K562 (cell line): ENCODE measurements at regions not wholly inside any gene's neighbourhood (a gene's known extent, or its start where the extent isn't known, plus 50 kb on each side); places are given as distances from the start of the nearest gene placed in this dataset.

Experiments used
- ATAC-seq: fragments of 200-7000 bp; cut with Tn5 transposase; 3 replicates; pipeline ENCODE4 v1.9.1; 2020; ENCODE audit warnings: moderate library complexity
- BruUV-seq: library from RNA; stranded (reverse); fragments of 400-500 nt; replicated peaks from 2 replicates; lab custom pipeline; 2021; lab: Mats Ljungman, UMichigan
- CTCF ChIA-PET: fragments of 300-600 bp; formaldehyde crosslinking; extraction: SDS; loops from one replicate; lab custom pipeline; 2021; ENCODE audit warnings: low intra/inter-chr PET ratio; lab: Yijun Ruan, JAX
- POLR2A ChIA-PET: fragments of 300-600, 350-650 bp; sonication (Branson Sonifier 250); formaldehyde crosslinking; extraction: SDS; loops from one replicate; lab custom pipeline; 2021; ENCODE audit warnings: antibody characterized with exemption, inconsistent platforms; lab: Yijun Ruan, JAX
- DNase-seq, 4 experiments: peaks; one replicate each; pipeline versions ENCODE4 v3.0.0 to v3.0.0-alpha.2; 2011 to 2018; ENCODE audit warnings: low spot score in 3 of 4, mixed read lengths in 3 of 4; ENCODE audit errors: extremely low read depth in 1 of 4
- FAIRE-seq: peaks from 2 replicates; lab custom pipeline; 2011; peaks lifted over from hg19 to GRCh38; lab: Jason Lieb, UNC
- H2AFZ ChIP-seq: 2 replicates; pipeline ENCODE4 v1.6.0; 2011; ENCODE audit warnings: low read depth, low read length, control low read depth, inconsistent platforms
- H3K27ac ChIP-seq: fragments of 200-600 bp; 3 replicates; pipeline ENCODE4 v1.8.0; 2011; ENCODE audit warnings: low read depth, mild to moderate bottlenecking, control low read depth, inconsistent platforms, low read length, moderate library complexity, mixed read lengths; ENCODE audit errors: extremely low read depth
- H3K27me3 ChIP-seq, 2 experiments: fragments of 300-600 bp in 1 of 2; 2 replicates in 1 of 2; 3 replicates in 1 of 2; pipeline versions ENCODE4 v1.6.0 to v1.8.0; 2011; ENCODE audit warnings: inconsistent platforms in 2 of 2, low read length in 2 of 2, mild to moderate bottlenecking in 1 of 2, mixed read lengths in 1 of 2, moderate library complexity in 1 of 2; ENCODE audit not compliant: control insufficient read depth in 2 of 2, insufficient read depth in 2 of 2
- H3K36me3 ChIP-seq: fragments of 300-600 bp; 3 replicates; pipeline ENCODE4 v1.8.0; 2011; ENCODE audit warnings: mild to moderate bottlenecking, low read length, inconsistent platforms; ENCODE audit not compliant: control insufficient read depth, insufficient read depth
- H3K4me1 ChIP-seq, 2 experiments: fragments of 200-600 bp in 1 of 2; replicated peaks in 1 of 2; 2 replicates in 1 of 2; 3 replicates in 1 of 2; pipeline versions ENCODE4 v1.5.1 to v1.8.0; 2011; ENCODE audit warnings: inconsistent platforms in 2 of 2, low read length in 2 of 2, mild to moderate bottlenecking in 1 of 2, mixed read lengths in 1 of 2, moderate library complexity in 1 of 2; ENCODE audit not compliant: control insufficient read depth in 2 of 2, insufficient read depth in 2 of 2
- H3K4me2 ChIP-seq: 2 replicates; pipeline ENCODE4 v1.6.1; 2011; ENCODE audit warnings: low read length, control low read depth, inconsistent platforms, mixed read lengths; ENCODE audit not compliant: insufficient read depth
- H3K4me3 ChIP-seq: fragments of 200-600 bp; sonication (generic), shearing (Covaris generic); 2 replicates; pipeline ENCODE4 v1.5.1; 2016; ENCODE audit warnings: control low read depth, inconsistent platforms
- H3K79me2 ChIP-seq: fragments of 200-600 bp; 3 replicates; pipeline ENCODE4 v1.8.0; 2011; ENCODE audit warnings: low read length, inconsistent platforms; ENCODE audit not compliant: control insufficient read depth, insufficient read depth
- H3K9ac ChIP-seq, 2 experiments: 2 replicates each; pipeline versions ENCODE4 v1.6.0 to v1.6.1; 2011; ENCODE audit warnings: low read depth in 2 of 2, low read length in 2 of 2, control low read depth in 1 of 2, inconsistent platforms in 1 of 2, mild to moderate bottlenecking in 1 of 2, mixed read lengths in 1 of 2; ENCODE audit not compliant: insufficient read depth in 1 of 2
- H3K9me1 ChIP-seq: one replicate; pipeline ENCODE4 v1.6.0; 2011; ENCODE audit warnings: inconsistent platforms, mild to moderate bottlenecking, low read length, moderate library complexity; ENCODE audit not compliant: control insufficient read depth, insufficient read depth
- H3K9me3 ChIP-seq: replicated peaks from 2 replicates; pipeline ENCODE4 v1.5.1; 2011; ENCODE audit warnings: low read depth, low read length, inconsistent platforms; ENCODE audit not compliant: control insufficient read depth, insufficient read depth
- H4K20me1 ChIP-seq: replicated peaks from 2 replicates; pipeline ENCODE4 v1.6.1; 2011; ENCODE audit warnings: low read length, inconsistent platforms, mixed read lengths; ENCODE audit not compliant: control insufficient read depth, insufficient read depth
- ETS2 ChIP-seq: IDR thresholded peaks from 2 replicates; pipeline ENCODE4 v1.6.1; 2016; ENCODE audit warnings: borderline replicate concordance, missing genetic modification characterization, mild to moderate bottlenecking, moderate library complexity, missing compliant biosample characterization; ENCODE audit not compliant: poor library complexity, severe bottlenecking
- GTF2B ChIP-seq: IDR thresholded peaks from 2 replicates; pipeline ENCODE4 v1.6.1; 2011; ENCODE audit not compliant: insufficient read length; ENCODE audit errors: extremely low read depth
- HMG20B ChIP-seq: fragments of 250-450 bp; sonication (Bioruptor Pico); IDR thresholded peaks from 2 replicates; pipeline ENCODE4 v1.5.0; 2021; ENCODE audit warnings: mild to moderate bottlenecking
- NFE2L1 ChIP-seq: fragments of 450-650 bp; IDR thresholded peaks from 2 replicates; pipeline ENCODE4 v1.6.1; 2016; ENCODE audit warnings: missing genetic modification characterization, low read depth, mild to moderate bottlenecking, missing compliant biosample characterization, moderate library complexity, borderline replicate concordance
- POLR2B ChIP-seq: fragments of 450-650 bp; IDR thresholded peaks from 2 replicates; pipeline ENCODE4 v1.6.1; 2018; ENCODE audit warnings: low read depth; ENCODE audit not compliant: partially characterized antibody
- ZBTB26 ChIP-seq: fragments of 450-650 bp; formaldehyde crosslinking; IDR thresholded peaks from 2 replicates; pipeline ENCODE4 v1.4.0; 2022; ENCODE audit warnings: missing genetic modification characterization
- ZNF407 ChIP-seq: fragments of 450-650 bp; IDR thresholded peaks from 2 replicates; pipeline ENCODE4 v1.6.1; 2016; ENCODE audit warnings: low read depth
- ZNF75A ChIP-seq: fragments of 450-650 bp; formaldehyde crosslinking; IDR thresholded peaks from 2 replicates; pipeline ENCODE4 v1.4.0; 2020; ENCODE audit warnings: mild to moderate bottlenecking
- ZNF76 ChIP-seq: fragments of 250-450 bp; sonication (Bioruptor Pico); IDR thresholded peaks from 2 replicates; pipeline ENCODE4 v1.4.0; 2020; ENCODE audit warnings: mild to moderate bottlenecking, moderate library complexity, borderline replicate concordance
- WGBS: fragments of 100-300 bp; shearing (Covaris generic); methylation state at CpG from one replicate; pipeline ENCODE4 v1.1.6; 2016; ENCODE audit warnings: low coverage, mixed read lengths; ENCODE audit not compliant: insufficient coverage; ENCODE audit errors: missing lambda C conversion rate; 5-methylcytosine and 5-hydroxymethylcytosine counted together
- in situ Hi-C: fragments of 300-500 bp; cut with MboI; formaldehyde crosslinking; loops from 4 replicates; pipeline ENCODE4 v1.15.0; 2018; ENCODE audit warnings: inconsistent platforms, mixed read lengths
- intact Hi-C: fragments of 100-400 bp; cut with micrococcal nuclease; formaldehyde crosslinking; loops from 2 replicates; pipeline ENCODE4 v1.14.2; 2022

- BruUV-seq: no TSS peak
- TF ChIP-seq NFE2L1 (tag) (no peak), ZNF407 (no peak), ZNF76 (no peak), POLR2B (no peak), ZBTB26 (CRISPR knock-in tag) (no peak), HMG20B (CRISPR knock-in tag) (no peak), GTF2B (no peak), ZNF75A (no peak), ETS2 (no peak)
- TF ChIP-seq, all 486 proteins: peak for 0
- no peaks in the 10 kb centered on the region for H3K9me1 ChIP-seq
- no peak overlapping the region for H3K27ac ChIP-seq
- H3K9me3 ChIP-seq: no peaks in the 10 kb centered on the region
- H3K4me1 ChIP-seq: no peaks in the 10 kb centered on the region
- no peaks in the 10 kb centered on the region for H3K36me3 ChIP-seq
- WGBS: 0% methylated on average over 1 of the region's 1 CpG
- no peak overlapping the region for H3K4me3 ChIP-seq
- intact Hi-C loops: no loop called here
- no peak overlapping the region for H2AFZ ChIP-seq
- DNase-seq (no peak), ATAC-seq (no peak), FAIRE-seq (no peak)
- in situ Hi-C loops: no loop called here
- CTCF ChIA-PET: no interaction called here
- H4K20me1 ChIP-seq: no peaks in the 10 kb centered on the region
- H3K79me2 ChIP-seq: no peaks in the 10 kb centered on the region
- no peak overlapping the region for H3K9ac ChIP-seq
- no peak overlapping the region for H3K4me2 ChIP-seq
- H3K27me3 ChIP-seq: no peaks in the 10 kb centered on the region
- POLR2A ChIA-PET: no interaction called here
These were observed 284.6 kb upstream of the PDE4D start for GRCh38 chr5:60178101-60178500.
